GM23248 (cell line): ENCODE measurements at regions not wholly inside any gene's neighbourhood (a gene's known extent, or its start where the extent isn't known, plus 50 kb on each side); places are given as distances from the start of the nearest gene placed in this dataset.

Experiments
- DNase-seq: peaks from one replicate; pipeline ENCODE4 v3.0.0-alpha.2; 2015
- H2AFZ ChIP-seq: fragments of 200-600 bp; sonication (generic); 2 replicates; pipeline ENCODE4 v1.6.1; 2016; ENCODE audit warnings: antibody characterized with exemption
- H3F3A ChIP-seq: fragments of 200-600 bp; sonication (generic); 2 replicates; pipeline ENCODE4 v1.6.1; 2016; ENCODE audit warnings: mild to moderate bottlenecking, antibody characterized with exemption, mixed run types; ENCODE audit not compliant: insufficient read depth
- H3K27ac ChIP-seq: fragments of 200-600 bp; sonication (generic); 2 replicates; pipeline ENCODE4 v1.5.1; 2016; ENCODE audit warnings: mild to moderate bottlenecking
- H3K27me3 ChIP-seq: fragments of 200-600 bp; sonication (generic); replicated peaks from 2 replicates; pipeline ENCODE4 v1.6.1; 2016; ENCODE audit warnings: mild to moderate bottlenecking; ENCODE audit not compliant: insufficient read depth
- H3K36me3 ChIP-seq: fragments of 200-600 bp; sonication (generic); 2 replicates; pipeline ENCODE4 v1.6.1; 2016; ENCODE audit warnings: low read depth, mild to moderate bottlenecking
- H3K4me1 ChIP-seq: fragments of 200-600 bp; sonication (generic); 2 replicates; pipeline ENCODE4 v1.6.1; 2016; ENCODE audit warnings: mild to moderate bottlenecking; ENCODE audit not compliant: insufficient read depth
- H3K4me2 ChIP-seq: fragments of 200-600 bp; sonication (generic); one replicate; pipeline ENCODE4 v1.6.1; 2016; ENCODE audit warnings: mild to moderate bottlenecking; ENCODE audit not compliant: unreplicated experiment
- H3K4me3 ChIP-seq: fragments of 200-600 bp; sonication (generic); 2 replicates; pipeline ENCODE4 v1.5.1; 2016; ENCODE audit warnings: mild to moderate bottlenecking
- H3K79me2 ChIP-seq: fragments of 200-600 bp; sonication (generic); 2 replicates; pipeline ENCODE4 v1.6.1; 2016; ENCODE audit warnings: mild to moderate bottlenecking; ENCODE audit not compliant: insufficient read depth
- H3K9ac ChIP-seq: fragments of 200-600 bp; sonication (generic); 2 replicates; pipeline ENCODE4 v1.6.1; 2016; ENCODE audit warnings: mild to moderate bottlenecking
- H3K9me2 ChIP-seq: fragments of 200-600 bp; sonication (generic); 2 replicates; pipeline ENCODE4 v1.6.1; 2016; ENCODE audit warnings: mixed run types, mild to moderate bottlenecking, moderate library complexity; ENCODE audit not compliant: insufficient read depth
- H3K9me3 ChIP-seq: fragments of 200-600 bp; sonication (generic); one replicate; pipeline ENCODE4 v1.6.1; 2017; ENCODE audit warnings: low read depth
- H4K20me1 ChIP-seq: fragments of 200-600 bp; sonication (generic); 2 replicates; pipeline ENCODE4 v1.6.0; 2016; ENCODE audit not compliant: insufficient read depth
- EZH2 ChIP-seq: fragments of 200-600 bp; sonication (generic); IDR thresholded peaks from 2 replicates; pipeline ENCODE4 v1.6.1; 2018; ENCODE audit warnings: antibody characterized with exemption, mild to moderate bottlenecking; ENCODE audit not compliant: insufficient read depth, poor library complexity, severe bottlenecking
- EZH2phosphoT487 ChIP-seq: fragments of 200-600 bp; sonication (generic); IDR thresholded peaks from 2 replicates; pipeline ENCODE4 v1.6.1; 2018; ENCODE audit warnings: antibody characterized with exemption, moderate library complexity, mild to moderate bottlenecking, low read depth; ENCODE audit not compliant: insufficient read depth
- WGBS, 2 experiments: methylation state at CpG; one replicate each; pipeline ENCODE4 v1.1.6; 2015 to 2017; ENCODE audit warnings: low lambda C conversion rate in 2 of 2, low coverage in 1 of 2; ENCODE audit errors: missing lambda C conversion rate in 2 of 2; 5-methylcytosine and 5-hydroxymethylcytosine counted together
- in situ Hi-C: fragments of 300-500 bp; cut with MboI; formaldehyde crosslinking; loops from 2 replicates; pipeline ENCODE4 v1.15.0; 2020

- no peak for DNase-seq
- H3K4me3 ChIP-seq: no peak overlapping the region
- WGBS, 2 experiments: 80 to 81% methylated on average over 16 of the region's 16 CpGs
- no peaks in the 10 kb centered on the region for H3K27me3 ChIP-seq
- in situ Hi-C loops: no loop called here
- H3K27ac ChIP-seq: peak overlapping the region; percentile 75; the same call in 1 of the 2 replicates
- no peaks in the 10 kb centered on the region for H3K9me3 ChIP-seq
- H3K4me1 ChIP-seq: peaks cover 73% of the 10 kb centered on the region
- H3K9ac ChIP-seq: no peak overlapping the region
- no peaks in the 10 kb centered on the region for H3K9me2 ChIP-seq
- H3K4me2 ChIP-seq: no peak overlapping the region
- no peaks in the 10 kb centered on the region for H3K36me3 ChIP-seq
- TF ChIP-seq EZH2phosphoT487 (no peak), EZH2 (no peak)
- H2AFZ ChIP-seq: no peak overlapping the region
- peaks cover 6% of the 10 kb centered on the region; the same call in 1 of the 2 replicates for H4K20me1 ChIP-seq
- H3F3A ChIP-seq: peaks cover 48% of the 10 kb centered on the region
- peaks cover 93% of the 10 kb centered on the region for H3K79me2 ChIP-seq
Measured at GRCh38 chr17:77428749-77429368, 288.1 kb downstream of the SEC14L1 start.

GRCh38 chr17:77429369-77429968 lies 288.7 kb downstream of the SEC14L1 start:
- peak overlapping the region; percentile 40 for H3K4me2 ChIP-seq
- DNase-seq: no peak

GRCh38 chr17:77429969-77430752 lies 289.4 kb downstream of the SEC14L1 start:
- in situ Hi-C loops: no loop called here
- Histone ChIP-seq H2AFZ (no peak overlapping the region), H3K4me2 (peak overlapping the region; percentile 40), H3K9me2 (no peaks in the 10 kb centered on the region), H3K27me3 (no peaks in the 10 kb centered on the region), H3K79me2 (peaks cover 95% of the 10 kb centered on the region), H3K9me3 (no peaks in the 10 kb centered on the region), H4K20me1 (peaks cover 6% of the 10 kb centered on the region; the same call in 1 of the 2 replicates), H3K9ac (peak overlapping the region; percentile 62), H3F3A (peaks cover 39% of the 10 kb centered on the region), H3K4me3 (no peak overlapping the region), H3K4me1 (peaks cover 69% of the 10 kb centered on the region), H3K27ac (peak overlapping the region; percentile 85), H3K36me3 (no peaks in the 10 kb centered on the region)
- WGBS, 2 experiments: 11 to 14% methylated on average over 16 of the region's 16 CpGs
- TF ChIP-seq EZH2: no peak
- TF ChIP-seq EZH2phosphoT487: no peak
- peak; percentile 99 for DNase-seq

More at GRCh38 chr17:77429369-77429968, 288.7 kb downstream of the SEC14L1 start:
- peaks cover 6% of the 10 kb centered on the region; the same call in 1 of the 2 replicates for H4K20me1 ChIP-seq
- no peak overlapping the region for H2AFZ ChIP-seq
- no peaks in the 10 kb centered on the region for H3K36me3 ChIP-seq
- no peak overlapping the region for H3K4me3 ChIP-seq
- H3K9ac ChIP-seq: peak overlapping the region; percentile 29; the same call in 1 of the 2 replicates
- H3K9me3 ChIP-seq: no peaks in the 10 kb centered on the region
- peaks cover 43% of the 10 kb centered on the region for H3F3A ChIP-seq
- in situ Hi-C loops: no loop called here
- no peaks in the 10 kb centered on the region for H3K9me2 ChIP-seq
- peaks cover 95% of the 10 kb centered on the region for H3K79me2 ChIP-seq
- WGBS, 2 experiments: 59 to 62% methylated on average over 10 to 14 of the region's 14 CpGs
- H3K27ac ChIP-seq: peak overlapping the region; percentile 41
- H3K4me1 ChIP-seq: peaks cover 73% of the 10 kb centered on the region
- TF ChIP-seq EZH2phosphoT487 (no peak), EZH2 (no peak)
- H3K27me3 ChIP-seq: no peaks in the 10 kb centered on the region

GRCh38 chr17:77432034-77432661 lies 291.4 kb downstream of the SEC14L1 start:
- Histone ChIP-seq H2AFZ (no peak overlapping the region), H3K36me3 (no peaks in the 10 kb centered on the region), H3K27ac (no peak overlapping the region), H3K4me1 (peaks cover 64% of the 10 kb centered on the region), H4K20me1 (no peaks in the 10 kb centered on the region; the same call in 1 of the 2 replicates), H3K9ac (no peak overlapping the region), H3K4me2 (no peak overlapping the region), H3K79me2 (peaks cover 95% of the 10 kb centered on the region), H3K9me3 (no peaks in the 10 kb centered on the region), H3K4me3 (no peak overlapping the region), H3K27me3 (no peaks in the 10 kb centered on the region), H3F3A (peaks cover 29% of the 10 kb centered on the region), H3K9me2 (no peaks in the 10 kb centered on the region)
- 90 to 91% methylated on average over 16 of the region's 16 CpGs for WGBS, 2 experiments
- DNase-seq: no peak
- in situ Hi-C loops: no loop called here
- TF ChIP-seq EZH2: no peak
- no peak for TF ChIP-seq EZH2phosphoT487
